HG02571 (cell line): ENCODE measurements at regions not wholly inside any gene's neighbourhood (a gene's known extent, or its start where the extent isn't known, plus 50 kb on each side); places are given as distances from the start of the nearest gene placed in this dataset.
"Not testable (repeated sequence)": the region's sequence is repeated elsewhere in the genome, so short reads cannot be mapped to it uniquely, and the experiment has no call there.

Experiments
- ATAC-seq: cut with Tn5 transposase; IDR thresholded peaks from one replicate; pipeline ENCODE4 v1.9.1; 2021; ENCODE audit warnings: mild to moderate bottlenecking, moderate library complexity; ENCODE audit not compliant: unreplicated experiment

GRCh38 chr4:156419080-156419685, 465.5 kb upstream of the CTSO start:
- ATAC-seq = no peak

DNA sequence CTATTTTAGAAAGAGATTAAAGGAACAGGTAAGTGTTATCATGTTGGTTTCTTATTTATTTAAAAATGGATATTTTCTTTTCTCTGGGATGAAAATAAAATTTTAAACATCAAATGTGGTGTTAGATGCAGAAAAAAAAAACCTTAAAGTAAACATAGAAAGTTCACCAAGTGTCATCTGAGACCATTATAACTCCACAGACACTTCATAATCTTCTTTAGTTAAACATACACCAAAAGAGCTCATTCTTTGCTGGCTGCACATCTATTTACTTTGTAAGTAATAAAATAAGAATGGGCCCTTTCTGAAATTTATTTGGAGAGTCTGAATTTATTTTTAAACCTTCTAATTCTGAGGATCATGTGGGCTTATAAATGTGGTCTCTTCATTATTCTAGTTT, 460.7 kb upstream of the CTSO start:
- no peak for ATAC-seq

GRCh38 chr4:156413239-156414135, 459.8 kb upstream of the CTSO start:
- no peak for ATAC-seq

DNA sequence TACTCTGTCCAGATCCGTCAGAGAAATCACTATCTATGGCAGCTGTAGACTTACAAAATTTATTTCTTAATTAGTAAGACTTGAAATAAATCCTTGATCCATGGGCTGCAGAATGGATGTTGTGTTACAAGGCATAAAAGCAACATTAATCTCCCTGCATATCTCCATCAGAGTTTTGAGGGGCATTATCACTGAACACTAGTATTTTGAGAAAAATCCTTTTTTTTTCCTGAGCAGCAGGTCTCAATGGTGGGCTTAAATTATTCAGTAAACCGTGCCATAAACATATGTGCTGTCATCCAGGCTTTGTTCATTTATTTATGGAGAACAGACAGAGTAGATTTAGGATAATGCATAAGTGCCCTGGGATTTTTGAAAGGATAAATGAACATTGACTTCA, 457.9 kb upstream of the CTSO start:
- no peak for ATAC-seq

- ATAC-seq = no peak
Observed at GRCh38 chr4:156408749-156409148, 455.1 kb upstream of the CTSO start.

GRCh38 chr4:156401371-156401770, 447.7 kb upstream of the CTSO start:
- no peak for ATAC-seq

- no peak for ATAC-seq
Observed at GRCh38 chr4:156396534-156396933, 442.9 kb upstream of the CTSO start.

- ATAC-seq = no peak
Observed at GRCh38 chr4:156391325-156391653, 437.6 kb upstream of the CTSO start.

GRCh38 chr4:156390599-156391324, 437.1 kb upstream of the CTSO start:
- ATAC-seq = no peak

- ATAC-seq = no peak
Observed at GRCh38 chr4:156388826-156389225, 435.2 kb upstream of the CTSO start.

DNA sequence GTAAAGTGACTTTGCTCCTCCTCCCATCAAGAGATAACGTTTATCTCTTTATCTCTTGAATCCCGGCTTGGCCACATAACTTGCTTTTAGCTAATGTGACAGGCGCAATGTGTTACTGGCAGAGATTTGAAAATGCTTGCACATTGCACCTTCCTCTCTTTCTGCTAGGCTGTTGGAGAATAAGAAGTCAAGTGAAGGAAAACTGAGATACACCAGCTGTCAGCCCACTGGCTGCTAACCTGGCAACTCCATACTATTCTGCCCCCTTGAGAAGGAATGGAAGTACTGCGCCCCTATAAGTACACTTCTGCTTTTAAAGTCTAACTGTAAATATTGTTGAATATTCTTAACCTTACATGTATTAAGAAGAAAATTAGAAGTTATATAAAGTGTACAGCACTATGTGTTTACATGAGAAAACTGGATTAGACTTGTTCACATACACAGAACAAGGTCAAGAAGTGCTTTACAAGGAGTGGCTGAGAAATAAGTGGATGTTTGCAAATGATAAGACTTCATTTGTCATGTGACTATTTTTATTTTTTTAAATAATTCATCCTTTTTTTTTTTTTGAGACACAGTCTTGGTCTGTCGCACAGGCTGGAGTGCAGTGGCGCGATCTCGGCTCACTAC, 424.5 kb upstream of the CTSO start:
- no peak for ATAC-seq

- ATAC-seq = no peak
Observed at GRCh38 chr4:156377036-156377710, 423.5 kb upstream of the CTSO start.

GRCh38 chr4:156374894-156375293, 421.2 kb upstream of the CTSO start:
- ATAC-seq = no peak

DNA sequence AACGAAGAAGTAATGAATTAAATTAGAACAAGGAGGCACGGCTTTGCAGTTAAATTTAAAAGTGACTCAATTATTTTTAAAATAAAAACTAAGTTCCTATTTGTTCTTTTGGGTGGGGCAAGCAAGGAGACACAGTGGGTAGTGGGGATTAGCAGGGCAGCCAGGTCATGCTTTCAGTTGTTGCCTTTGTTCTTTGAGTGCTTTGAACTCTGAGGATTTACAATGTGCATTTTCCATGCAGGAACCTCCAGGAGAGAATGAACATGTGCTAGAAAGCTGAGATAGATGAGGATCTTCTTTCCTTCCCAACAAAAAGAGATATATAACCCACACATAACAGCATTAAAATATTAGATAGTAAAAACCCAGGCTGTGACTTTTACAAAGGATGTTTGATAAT, 420.4 kb upstream of the CTSO start:
- ATAC-seq = no peak

DNA sequence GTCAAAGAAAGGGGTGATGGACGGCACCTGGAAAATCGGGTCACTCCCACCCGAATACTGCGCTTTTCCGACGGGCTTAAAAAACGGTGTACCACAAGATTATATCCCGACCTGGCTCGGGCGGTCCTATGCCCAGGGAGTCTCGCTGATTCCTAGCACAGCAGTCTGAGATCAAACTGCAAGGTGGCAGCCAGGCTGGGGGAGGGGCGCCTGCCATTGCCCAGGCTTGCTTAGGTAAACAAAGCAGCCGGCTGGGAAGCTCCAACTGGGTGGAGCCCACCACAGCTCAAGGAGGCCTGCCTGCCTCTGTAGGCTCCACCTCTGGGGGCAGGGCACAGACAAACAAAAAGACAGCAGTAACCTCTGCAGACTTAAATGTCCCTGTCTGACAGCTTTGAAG, 413.8 kb upstream of the CTSO start:
- not testable (repeated sequence) for ATAC-seq

- no peak for ATAC-seq
Observed at GRCh38 chr4:156362581-156362980, 408.9 kb upstream of the CTSO start.

- ATAC-seq = no peak
Observed at GRCh38 chr4:156347412-156348075, 393.9 kb upstream of the CTSO start.

DNA sequence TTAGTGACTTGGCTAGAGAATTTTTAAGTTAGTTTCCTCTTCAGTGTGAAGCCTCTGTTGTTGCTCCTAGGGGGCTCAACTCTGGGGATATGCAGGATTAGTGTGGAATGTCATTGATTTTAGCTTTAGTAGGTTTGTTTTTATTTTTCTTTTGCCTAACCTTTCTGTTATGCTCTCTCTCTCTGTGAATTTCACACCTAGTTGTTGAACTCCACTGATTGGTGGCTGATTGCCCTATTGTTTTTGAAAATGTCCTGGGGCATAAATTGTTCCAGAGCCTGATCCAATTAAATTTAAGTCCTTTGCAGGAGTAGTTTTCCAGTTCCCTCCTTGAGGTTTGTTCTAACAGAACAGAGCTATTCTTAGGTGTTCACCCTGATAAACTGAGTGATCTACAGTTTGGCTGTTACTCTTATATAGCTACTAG, 393.3 kb upstream of the CTSO start:
- ATAC-seq = no peak

DNA sequence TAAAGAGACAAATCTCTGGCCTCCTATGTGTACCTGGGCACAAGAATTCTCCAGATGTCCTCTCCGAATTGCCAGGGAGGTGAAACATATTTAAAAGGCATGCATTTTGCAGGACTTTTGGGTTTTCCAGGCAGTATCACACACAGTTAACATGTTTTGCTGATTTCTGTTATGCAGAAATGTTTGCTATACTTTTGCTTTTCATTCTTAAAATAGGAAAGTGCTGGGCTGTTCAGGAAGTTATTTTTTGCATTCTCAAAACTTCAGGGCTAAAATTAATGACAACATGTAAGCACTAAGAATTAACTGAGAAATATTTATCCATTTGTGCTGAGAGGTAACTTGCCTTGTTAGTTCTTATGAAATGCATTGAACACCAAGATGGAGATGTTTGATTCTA, 390.7 kb upstream of the CTSO start:
- no peak for ATAC-seq

DNA sequence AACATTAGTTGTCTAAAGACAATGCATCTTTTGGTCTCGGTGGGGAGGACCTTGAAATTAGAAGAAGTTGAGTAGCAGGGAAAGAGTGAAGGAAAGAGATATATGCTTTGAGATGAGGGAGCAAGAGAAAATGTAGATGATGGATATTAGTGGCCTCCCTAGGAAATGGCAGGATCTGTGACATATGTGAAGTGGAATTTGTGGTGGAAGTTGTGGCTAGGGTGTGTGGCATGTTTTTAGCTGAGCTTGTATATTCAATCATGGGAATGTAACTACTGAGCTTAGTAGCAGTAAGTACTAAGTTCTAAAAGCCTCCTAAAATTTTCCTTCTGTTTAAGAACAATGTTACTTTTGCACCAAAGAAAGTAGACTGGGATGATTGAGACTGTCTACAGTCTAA, 382.8 kb upstream of the CTSO start:
- ATAC-seq = no peak
